ENCODE measurements at regions not wholly inside any gene's neighbourhood (a gene's known extent, or its start where the extent isn't known, plus 50 kb on each side); places are given as distances from the start of the nearest gene placed in this dataset.

DNA sequence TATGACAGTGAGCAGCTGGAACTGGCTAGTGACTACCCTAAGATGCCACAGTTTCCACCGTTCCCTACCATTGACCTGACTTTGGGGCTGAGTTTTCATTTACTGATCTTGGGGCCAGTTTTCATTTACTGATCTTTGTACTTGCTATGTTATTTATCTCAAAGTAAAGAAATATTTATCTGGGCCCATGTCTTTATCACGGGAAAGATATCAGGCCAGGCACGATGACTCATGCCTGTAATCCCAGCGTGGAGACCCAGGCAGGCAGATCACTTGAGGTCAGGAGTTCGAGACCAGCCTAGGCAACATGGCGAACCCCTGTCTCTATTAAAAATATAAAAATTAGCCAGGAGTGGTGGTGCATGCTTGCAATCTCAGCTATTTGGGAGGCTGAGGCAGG lies 83.5 kb downstream of the EOMES start (continued):
- TF ChIP-seq SP2 (IDR thresholded peaks at IDR 0.05; ENCODE audit: low read length) (no peak), HDAC6 (IDR thresholded peaks at IDR 0.05; ENCODE audit: low read depth, low read length) (no peak)
- TF ChIP-seq, protein P1, sequence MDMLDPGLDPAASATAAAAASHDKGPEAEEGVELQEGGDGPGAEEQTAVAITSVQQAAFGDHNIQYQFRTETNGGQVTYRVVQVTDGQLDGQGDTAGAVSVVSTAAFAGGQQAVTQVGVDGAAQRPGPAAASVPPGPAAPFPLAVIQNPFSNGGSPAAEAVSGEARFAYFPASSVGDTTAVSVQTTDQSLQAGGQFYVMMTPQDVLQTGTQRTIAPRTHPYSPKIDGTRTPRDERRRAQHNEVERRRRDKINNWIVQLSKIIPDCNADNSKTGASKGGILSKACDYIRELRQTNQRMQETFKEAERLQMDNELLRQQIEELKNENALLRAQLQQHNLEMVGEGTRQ (IDR thresholded peaks at IDR 0.05; ENCODE audit: low read length): no peak

Data from H1 (cell line).